ENCODE measurements at regions not wholly inside any gene's neighbourhood (a gene's known extent, or its start where the extent isn't known, plus 50 kb on each side); places are given as distances from the start of the nearest gene placed in this dataset.

DNA sequence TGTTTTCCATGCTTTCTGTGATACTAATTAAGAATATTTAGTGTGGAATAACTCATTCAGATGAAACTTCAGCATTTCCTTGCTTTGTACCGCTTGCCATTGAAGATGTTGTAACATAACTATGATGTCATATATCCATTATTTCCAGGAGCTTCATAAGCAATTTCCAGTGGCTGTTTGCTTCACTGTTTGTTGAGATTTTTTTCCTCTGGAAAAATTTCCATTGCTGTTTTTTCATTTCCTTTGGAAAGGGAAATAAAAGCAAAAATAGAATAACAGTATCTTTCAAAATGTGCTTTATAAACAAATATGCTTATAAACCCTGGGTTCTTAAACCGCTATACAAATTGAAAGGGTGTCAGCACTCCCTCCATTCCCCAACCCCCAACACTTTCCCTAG is 319.6 kb upstream of the SEMA6D start:
- ATAC-seq (no peak), FAIRE-seq (no peak), DNase-seq (ENCODE audit: low spot score) (no peak)
- Histone ChIP-seq H3K9ac (ENCODE audit: insufficient read depth, low read depth, low read length) (no peak overlapping the region), H3K9me3 (ENCODE audit: low read length) (peaks cover 14% of the 10 kb centered on the region; the same call in 1 of the 2 replicates), H2AFZ (ENCODE audit: low read length) (no peak overlapping the region), H3K79me2 (ENCODE audit: insufficient read depth, low read length) (no peaks in the 10 kb centered on the region), H4K20me1 (ENCODE audit: insufficient read depth, low read length) (no peaks in the 10 kb centered on the region), H3K27me3 (ENCODE audit: control insufficient read depth in 1 of 2, insufficient read depth in 2 of 2, low read length in 2 of 2) (no peaks in the 10 kb centered on the region), H3K4me3 (replicated peaks in 1 of 3; ENCODE audit: insufficient read depth in 1 of 3, low read depth in 2 of 3, low read length in 3 of 3) (no peak overlapping the region), H3K4me1 (ENCODE audit: insufficient read depth, low read length) (no peaks in the 10 kb centered on the region), H3K27ac (ENCODE audit: extremely low read length, insufficient read depth, low read length) (no peak overlapping the region), H3K36me3 (replicated peaks in 1 of 2; ENCODE audit: control insufficient read depth in 1 of 2, insufficient read depth in 2 of 2, low read length in 2 of 2) (no peaks in the 10 kb centered on the region), H3K4me2 (ENCODE audit: low read depth, low read length) (no peak overlapping the region)
- WGBS (ENCODE audit: low lambda C conversion rate), result 17% methylated on average over 2 of the region's 2 CpGs
- in situ Hi-C loops (cut with HindIII; ENCODE audit: extremely low pct_ligation_motif_present, low pct_unique_long_range_greater_than_20kb) (no loop called here), intact Hi-C loops (cut with micrococcal nuclease; ENCODE audit: unreplicated experiment) (no loop called here)
- no TSS peak for BruUV-seq (replicated peaks)
- CTCF ChIA-PET (ENCODE audit: low intra/inter-chr PET ratio, low total read pairs), result no interaction called here
- POLR2A ChIA-PET, result no interaction called here
- TF ChIP-seq LCORL (IDR thresholded peaks at IDR 0.05) (no peak), LCORL (CRISPR knock-in tag; IDR thresholded peaks at IDR 0.05) (no peak), ZNF44 (CRISPR knock-in tag; IDR thresholded peaks at IDR 0.05) (no peak), ZNF660 (CRISPR knock-in tag; IDR thresholded peaks at IDR 0.05; ENCODE audit: borderline replicate concordance, low read depth) (no peak), ATF7 (IDR thresholded peaks at IDR 0.05) (peak; percentile 51), ATF7 (CRISPR knock-in tag; IDR thresholded peaks at IDR 0.05) (no peak)
- TF ChIP-seq, protein P1, sequence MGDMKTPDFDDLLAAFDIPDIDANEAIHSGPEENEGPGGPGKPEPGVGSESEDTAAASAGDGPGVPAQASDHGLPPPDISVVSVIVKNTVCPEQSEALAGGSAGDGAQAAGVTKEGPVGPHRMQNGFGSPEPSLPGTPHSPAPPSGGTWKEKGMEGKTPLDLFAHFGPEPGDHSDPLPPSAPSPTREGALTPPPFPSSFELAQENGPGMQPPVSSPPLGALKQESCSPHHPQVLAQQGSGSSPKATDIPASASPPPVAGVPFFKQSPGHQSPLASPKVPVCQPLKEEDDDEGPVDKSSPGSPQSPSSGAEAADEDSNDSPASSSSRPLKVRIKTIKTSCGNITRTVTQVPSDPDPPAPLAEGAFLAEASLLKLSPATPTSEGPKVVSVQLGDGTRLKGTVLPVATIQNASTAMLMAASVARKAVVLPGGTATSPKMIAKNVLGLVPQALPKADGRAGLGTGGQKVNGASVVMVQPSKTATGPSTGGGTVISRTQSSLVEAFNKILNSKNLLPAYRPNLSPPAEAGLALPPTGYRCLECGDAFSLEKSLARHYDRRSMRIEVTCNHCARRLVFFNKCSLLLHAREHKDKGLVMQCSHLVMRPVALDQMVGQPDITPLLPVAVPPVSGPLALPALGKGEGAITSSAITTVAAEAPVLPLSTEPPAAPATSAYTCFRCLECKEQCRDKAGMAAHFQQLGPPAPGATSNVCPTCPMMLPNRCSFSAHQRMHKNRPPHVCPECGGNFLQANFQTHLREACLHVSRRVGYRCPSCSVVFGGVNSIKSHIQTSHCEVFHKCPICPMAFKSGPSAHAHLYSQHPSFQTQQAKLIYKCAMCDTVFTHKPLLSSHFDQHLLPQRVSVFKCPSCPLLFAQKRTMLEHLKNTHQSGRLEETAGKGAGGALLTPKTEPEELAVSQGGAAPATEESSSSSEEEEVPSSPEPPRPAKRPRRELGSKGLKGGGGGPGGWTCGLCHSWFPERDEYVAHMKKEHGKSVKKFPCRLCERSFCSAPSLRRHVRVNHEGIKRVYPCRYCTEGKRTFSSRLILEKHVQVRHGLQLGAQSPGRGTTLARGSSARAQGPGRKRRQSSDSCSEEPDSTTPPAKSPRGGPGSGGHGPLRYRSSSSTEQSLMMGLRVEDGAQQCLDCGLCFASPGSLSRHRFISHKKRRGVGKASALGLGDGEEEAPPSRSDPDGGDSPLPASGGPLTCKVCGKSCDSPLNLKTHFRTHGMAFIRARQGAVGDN (CRISPR knock-in tag; IDR thresholded peaks at IDR 0.05), result no peak
